ENCODE measurements at regions not wholly inside any gene's neighbourhood (a gene's known extent, or its start where the extent isn't known, plus 50 kb on each side); places are given as distances from the start of the nearest gene placed in this dataset.

DNA sequence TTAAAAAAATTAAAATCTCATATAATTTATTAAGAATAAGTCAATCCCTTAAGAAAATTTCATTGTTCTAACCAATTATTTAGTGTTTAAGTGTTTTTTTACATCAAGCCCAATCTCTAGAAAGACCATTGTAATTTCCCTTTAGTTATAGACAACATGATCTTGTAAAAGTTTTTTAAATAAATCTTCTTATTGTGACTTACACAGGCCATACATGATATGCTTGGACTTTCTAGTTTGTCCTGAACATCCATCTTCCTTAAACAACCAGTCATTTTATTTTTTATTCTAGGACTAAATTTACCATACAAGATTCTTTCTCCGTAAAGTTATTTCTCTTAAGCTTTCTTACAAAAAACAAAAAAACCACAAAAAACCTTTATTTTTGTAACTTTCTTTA lies 126.5 kb upstream of the MAST4 start:
- no peak for DNase-seq

DNA sequence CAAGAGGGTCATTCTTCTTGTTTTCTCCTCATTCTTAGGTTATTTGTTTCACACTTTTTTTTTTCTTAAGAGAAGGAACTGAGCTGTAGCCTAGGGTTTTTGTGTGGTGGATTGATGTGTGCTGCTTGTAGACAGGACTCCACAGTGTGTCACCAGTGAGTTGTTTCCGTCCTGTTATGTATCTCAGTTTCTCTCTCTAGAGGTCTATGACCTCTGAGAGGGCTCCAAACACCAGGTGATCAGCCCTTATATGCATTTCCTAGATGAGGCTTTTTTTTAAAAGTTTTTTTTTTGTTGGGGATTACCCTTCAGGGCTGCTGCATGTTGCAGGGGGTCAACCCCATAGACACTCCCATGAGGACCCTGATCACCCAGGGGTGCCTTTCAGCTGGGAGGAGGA lies 124.2 kb upstream of the MAST4 start:
- DNase-seq, result no peak

DNA sequence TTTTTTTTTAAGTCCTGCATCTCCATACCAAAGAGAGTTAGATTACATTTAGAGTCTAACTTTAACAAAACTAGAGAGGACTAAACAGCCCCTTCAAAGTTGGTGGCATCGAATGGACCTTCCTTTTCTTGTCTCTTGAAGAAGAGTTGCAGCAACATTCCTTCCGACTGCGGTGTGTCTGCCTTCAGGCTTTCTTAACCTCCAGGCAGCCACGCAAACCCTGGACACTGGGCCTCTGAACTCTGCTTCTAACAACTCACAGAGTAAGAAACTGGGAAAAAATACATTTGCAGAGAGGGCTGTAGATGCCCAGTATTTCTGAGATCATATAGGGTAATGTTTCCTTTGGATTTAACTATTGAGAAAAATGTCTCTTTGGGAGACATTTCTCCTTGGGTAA lies 120.5 kb upstream of the MAST4 start:
- DNase-seq, result no peak

DNA sequence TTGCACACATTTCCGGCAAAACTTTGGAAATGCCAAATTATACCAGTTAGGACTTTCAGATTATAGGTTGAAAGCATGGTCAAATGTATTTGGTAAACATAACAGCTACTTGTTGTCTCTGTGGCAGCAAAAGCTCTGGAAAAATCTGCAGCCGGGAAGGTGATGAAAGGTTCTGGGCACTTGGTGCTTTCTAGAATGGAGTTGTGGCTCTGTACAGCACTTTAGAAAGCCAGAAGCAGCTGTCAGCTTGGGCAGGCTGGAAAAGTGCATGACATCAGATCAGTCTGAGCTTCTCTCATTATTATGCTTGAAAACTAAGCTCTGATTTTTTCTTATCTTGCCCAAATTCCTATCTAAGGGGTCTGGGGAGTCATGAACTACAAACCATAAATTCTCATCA lies 118.6 kb upstream of the MAST4 start:
- DNase-seq, result no peak

DNA sequence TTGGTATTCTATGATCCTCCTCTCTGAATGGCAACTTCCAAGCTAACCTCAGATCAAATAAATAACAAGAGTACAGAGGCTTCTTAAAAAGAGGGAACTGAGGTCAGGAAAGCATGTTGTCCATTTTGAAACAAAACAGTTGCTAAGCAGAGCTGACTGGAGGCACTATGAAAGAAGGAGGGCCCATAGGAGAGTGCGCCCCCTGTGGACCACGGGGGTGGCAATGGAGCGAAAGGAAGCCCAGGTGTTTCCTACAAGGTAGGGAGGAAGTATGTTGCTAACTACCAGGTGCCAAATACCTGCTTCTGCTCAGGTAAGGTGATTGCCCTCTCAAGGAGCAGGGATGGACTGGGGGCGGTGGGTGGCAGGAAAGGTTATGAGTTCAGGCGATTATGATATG lies 101.8 kb upstream of the MAST4 start:
- no peak for DNase-seq

DNA sequence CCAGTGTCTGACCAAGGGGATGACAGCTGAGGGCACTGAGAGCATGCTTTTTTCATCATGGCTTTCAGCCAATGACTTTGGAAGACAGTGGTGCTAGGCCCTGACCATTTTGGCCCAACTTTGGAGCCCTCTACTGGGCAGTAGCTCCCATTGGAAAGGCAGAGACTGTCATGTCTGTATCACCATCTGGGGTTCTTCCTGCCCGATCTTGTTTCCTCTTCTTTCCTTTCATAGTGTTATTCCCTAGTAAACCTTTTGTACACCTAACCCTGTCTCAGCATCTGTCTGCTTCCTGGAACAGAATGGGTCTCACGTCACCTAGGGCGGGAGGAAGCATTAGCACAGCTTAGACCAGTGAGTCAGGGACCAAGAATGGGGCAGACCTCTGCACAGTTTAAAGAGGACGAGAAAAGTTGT lies 97.4 kb upstream of the MAST4 start:
- peak in 4 of 51 donors; percentile 1 to 4 (median 2) for DNase-seq

DNA sequence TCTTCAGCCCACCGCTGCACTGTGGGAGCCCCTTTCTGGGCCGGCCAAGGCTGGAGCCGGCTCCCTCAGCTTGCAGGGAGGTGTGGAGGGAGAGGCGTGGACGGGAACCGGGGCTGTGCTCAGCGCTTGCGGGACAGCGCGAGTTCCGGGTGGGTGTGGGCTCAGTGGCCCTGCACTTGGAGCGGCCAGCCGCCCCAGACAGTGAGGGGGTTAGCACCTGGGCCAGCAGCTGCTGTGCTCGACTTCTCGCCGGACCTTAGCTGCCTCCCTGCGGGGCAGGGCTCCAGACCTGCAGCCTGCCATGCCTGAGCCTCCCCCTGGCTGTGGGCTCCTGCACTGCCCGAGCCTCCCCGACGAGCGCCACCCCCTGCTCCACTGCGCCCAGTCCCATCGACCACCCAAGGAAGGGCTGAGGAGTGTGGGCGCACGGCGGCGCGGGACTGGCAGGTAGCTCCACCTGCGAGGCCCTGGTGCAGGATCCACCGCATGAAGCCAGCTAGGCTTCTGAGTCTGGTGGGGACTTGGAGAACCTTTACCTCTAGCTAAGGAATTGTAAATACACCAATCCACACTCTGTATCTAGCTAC lies 92.9 kb upstream of the MAST4 start:
- DNase-seq, result no peak

DNA sequence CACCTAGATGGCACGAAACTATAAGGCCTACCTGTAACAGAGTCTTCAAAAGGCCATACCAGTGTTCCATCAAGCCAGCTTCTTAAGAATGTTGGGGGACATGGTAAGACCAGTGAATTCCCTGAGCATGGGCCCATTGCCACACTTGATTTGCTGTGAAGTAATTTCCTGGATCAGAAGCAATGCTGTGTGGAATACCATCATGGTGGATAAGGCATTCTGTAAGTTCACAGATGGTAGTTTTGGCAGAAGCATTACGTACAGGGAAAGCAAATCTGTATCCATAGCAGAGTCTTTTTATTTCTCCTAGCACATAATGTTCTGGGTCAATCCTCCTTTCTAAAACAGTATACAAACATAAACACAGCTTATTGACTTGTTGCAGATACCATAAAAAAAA lies 89.1 kb upstream of the MAST4 start:
- no peak for DNase-seq

DNA sequence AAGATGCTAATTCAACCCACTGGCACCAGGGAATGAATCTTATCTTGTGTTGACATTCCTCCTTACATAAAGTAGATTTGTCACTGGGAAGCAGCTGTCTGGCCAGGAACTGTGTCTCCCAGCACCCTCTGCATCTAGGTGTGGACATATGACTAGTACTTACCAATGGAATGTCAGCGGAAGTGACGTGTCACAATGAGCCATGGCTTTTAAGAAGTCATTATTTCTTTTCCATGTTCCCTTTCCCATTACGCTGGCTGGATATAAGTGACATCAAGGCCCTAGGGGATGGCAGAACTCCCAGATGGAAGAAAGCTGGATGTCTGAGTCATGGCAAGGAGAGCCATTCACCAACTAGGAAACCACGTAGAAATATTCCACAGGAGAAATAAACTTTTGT lies 84.7 kb upstream of the MAST4 start:
- DNase-seq, result no peak

DNA sequence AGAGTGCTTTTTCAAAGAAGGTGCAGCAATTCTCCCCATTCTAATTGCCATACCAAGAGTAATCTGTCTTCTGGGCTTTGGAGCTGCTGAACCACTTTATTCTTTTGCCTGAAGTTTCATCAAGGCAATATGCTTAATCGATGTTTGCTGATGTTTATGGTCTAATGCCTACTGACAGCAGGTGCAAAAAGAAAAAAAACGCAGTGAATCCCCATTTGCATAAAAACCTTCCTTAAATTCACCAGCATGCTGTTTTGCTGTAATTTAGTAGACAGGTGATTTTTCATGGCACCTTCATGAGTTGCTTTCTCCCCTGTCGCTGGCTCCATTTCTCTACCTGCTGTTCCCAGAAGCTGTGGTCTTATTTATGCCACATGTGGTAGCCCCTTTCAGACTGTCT lies 83.1 kb upstream of the MAST4 start:
- no peak for DNase-seq

DNA sequence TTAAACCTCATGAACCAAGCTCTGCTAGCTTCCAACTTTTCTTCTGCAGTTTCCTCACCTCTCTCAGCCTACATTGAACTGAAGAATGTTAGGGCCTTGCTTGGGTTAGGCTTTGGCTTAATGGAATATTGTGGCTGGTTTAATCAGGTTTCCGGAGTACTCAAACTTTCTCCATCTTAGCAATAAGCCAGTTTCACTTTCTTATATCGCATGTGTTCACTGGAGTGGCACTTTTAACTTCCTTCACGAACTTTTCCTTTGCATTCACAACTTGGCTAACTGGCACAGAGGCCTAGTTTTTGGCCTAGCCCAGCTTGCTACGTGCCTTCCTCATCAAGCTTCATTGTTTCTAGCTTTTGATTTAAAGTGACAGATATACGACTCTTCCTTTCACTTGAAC lies 81.0 kb upstream of the MAST4 start:
- no peak for DNase-seq

DNA sequence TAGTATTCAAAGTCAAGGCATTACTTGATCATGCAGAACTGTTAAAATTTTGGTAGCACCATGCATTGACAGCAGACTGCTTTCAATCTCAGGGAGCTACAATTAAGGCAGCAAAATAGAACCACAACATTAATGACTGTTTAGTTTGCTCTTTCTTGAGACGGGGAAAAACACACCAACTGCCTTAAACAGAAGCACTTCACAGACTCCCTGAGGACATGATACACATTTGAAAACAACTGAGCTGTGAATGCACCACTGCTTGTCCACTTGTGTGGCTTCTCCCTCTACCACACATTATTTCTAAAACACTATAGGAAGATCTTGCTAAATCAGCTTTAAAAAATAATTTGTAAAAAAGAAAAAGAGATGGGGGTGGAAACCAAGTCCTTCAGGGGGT lies 79.6 kb upstream of the MAST4 start:
- DNase-seq, result no peak

DNA sequence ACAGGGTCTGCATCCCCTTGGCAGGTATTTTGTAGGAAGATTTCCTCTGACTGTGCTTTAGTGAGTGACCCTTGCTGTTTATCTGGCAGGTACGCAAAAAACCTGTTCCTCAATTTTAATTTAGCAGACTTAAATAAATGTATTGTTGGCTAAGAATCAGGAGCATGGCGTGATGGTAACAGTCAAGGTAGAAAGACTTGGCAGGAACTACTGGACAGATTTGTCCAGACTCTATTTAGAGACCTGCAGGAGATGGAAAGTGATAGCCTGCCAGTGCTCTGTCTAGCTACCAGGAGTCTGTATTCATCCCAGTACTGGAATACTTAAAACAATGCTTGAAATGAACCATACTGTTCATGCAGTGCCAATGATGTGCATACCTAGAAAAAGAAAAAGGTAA lies 78.8 kb upstream of the MAST4 start:
- DNase-seq, result no peak

DNA sequence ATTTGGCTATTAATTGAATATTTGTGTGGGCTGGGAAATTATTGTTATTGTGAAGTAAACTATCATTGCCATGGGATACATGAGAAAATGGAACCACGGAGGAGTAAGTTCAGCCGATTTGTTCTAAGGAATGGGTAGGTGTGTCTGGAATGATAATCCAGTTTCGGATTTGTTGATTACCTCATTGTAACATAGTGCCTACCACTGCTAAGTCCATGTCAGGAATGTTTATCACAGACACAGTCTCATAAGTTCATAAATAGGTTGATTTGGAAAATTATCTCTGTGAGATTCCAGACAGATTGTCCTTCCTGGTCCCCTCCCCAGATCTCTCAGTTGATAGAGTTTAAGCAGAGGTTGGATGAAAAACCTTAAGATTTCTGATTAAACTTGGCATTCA lies 78.1 kb upstream of the MAST4 start:
- no peak for DNase-seq

DNA sequence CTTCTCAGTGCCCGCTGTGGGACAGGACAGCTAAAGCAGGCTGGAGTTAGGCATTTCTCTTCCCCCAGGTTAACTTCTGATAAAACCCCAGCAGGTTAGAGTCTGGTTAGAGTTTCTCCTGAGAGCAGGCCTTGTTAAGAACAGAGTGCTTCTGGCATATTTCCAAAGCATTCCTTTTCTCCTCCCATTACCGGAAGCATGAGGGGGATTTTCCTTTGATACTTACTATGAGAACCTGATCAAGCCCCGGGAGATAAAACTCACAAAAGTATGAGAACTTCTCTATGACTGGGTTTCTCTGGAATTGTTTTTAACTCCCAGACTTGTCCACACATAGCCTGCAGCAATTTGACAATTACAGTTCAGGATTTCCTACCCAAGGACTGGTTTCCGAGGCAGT lies 77.4 kb upstream of the MAST4 start:
- no peak for DNase-seq

DNA sequence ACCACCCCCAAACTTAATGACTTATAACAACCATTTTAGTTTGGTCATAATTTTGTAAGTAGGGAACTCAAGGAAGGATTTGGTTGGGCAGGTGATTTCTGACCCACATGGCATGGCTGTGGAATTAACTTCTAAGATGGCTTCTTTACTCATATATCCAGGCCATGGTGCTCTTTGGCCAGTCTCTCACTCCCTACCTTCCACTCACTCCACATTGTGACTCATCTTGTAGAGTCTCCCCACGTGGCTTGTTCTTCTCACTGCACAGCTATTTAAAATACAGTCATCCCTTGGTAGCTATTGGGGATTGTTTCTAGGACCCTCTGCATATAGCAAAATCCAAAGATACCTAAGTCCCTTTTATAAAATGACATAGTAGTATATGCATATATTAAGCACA lies 76.6 kb upstream of the MAST4 start:
- no peak for DNase-seq

DNA sequence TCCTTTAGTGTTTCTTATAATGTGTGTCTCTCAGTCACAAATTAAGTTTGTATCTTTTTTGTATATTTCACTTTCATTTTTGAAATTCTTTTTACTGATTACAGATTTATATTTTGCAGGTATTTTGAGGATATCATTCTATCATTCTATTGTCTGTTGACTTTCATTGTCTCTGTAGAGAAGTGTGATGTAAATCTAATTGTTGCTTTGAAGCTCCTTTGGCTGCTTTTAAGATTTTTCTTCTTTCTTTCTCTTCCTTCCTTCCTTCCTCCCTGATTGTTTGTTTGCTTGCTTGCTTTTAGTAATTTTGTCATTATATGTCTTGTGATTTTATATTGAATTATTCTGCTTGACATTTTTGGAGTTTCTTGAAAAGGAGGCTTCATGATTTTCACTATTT lies 75.3 kb upstream of the MAST4 start:
- no peak for DNase-seq

DNA sequence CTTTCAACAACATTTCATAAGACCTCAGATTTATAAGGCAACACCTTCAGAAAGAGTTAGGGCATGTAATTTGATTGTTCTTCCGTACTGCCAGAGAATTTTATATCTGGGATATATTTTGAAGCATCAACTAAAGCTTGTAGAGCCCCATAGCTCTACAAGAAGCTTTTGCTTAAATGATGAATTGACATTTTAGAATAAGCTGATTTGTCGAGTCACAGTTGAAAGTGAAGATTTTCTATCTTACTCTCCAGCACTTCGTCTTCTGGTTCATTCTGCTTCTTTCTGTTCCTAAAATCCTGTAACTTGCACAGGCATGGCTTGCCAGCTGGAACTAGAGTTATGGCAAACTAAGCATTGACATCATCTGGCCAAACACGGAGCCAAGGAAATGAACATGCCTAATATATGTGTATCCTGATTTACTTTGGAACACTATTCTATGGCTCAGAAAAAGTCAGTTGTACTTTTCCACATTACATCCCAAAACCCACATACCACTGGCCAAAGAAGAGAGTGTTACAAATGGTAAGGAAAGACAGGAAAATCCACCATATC lies 68.6 kb upstream of the MAST4 start:
- no peak for DNase-seq

DNA sequence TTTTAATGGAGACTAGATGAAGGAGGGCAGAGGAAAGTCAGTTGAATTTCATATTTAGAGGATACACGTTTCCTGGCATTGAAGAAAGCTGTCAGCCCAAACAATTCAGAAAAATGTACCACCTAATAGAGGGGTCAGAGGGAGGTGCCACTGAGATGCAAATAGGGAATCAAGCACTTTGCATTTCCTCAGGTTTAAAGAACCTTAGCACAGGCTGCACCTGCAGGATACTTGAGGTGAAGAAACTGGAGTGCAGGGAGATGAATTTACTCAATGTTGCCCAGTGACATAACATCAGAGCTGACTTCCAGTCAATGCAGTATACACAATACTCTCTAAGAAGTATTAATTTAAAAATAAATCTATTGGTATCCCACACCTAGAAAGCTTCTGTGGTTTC lies 67.0 kb upstream of the MAST4 start:
- DNase-seq, result no peak

DNA sequence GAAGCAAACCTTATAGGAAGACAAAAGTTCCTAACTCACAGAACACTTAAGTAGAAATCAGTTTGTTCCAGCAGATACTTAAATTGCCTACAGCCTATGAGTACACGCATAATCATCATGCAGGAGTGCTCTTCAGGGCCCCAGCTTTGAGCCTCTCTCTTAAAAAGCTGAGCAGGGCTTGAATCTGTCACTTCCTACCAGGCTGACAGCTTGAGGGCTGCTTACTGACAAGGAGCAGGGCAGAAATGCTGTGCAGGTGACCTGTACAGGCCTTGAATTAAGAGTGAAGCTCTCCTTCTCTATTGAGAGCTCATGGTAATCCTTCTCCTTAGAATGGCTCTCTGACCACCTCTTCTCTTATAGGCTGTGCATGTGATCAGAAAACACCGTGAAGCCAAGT lies 66.5 kb upstream of the MAST4 start:
- DNase-seq, result no peak

DNA sequence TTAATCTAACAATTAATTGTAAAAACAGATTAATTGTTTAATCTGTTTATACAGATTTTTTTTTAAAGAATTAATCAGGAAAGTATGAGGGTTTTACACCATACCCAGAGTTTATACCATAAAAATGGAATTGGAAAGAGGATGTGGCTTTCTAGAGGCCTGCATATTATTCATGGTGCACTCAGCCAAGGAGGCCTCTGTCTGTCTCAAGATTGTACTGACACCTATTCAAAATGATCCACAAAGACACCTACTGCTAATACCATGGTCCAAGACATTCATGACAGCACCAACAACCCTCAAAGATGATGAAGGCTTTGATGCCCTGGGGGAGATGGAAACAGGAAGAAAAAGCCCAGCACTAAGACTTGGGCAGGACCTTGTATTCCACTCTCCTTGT lies 58.1 kb upstream of the MAST4 start:
- DNase-seq, result no peak

DNA sequence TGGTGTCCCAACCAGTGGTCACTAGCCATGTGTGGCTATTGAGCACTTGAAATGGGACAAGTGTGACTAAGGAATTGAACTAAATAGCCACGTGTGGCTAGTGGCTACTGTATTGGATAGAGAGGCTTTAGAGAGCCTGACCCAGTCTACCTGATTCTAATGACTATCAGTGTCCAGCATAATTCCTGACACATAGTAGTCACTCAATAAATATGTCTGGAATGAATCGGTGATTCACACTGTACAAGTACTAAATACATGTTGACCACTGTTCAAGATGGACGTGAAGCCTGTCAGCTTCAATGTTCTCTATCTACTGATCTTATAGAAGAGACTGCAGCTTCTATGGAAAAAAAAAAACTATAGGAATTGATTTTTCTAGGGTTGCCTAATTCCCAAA lies 57.7 kb upstream of the MAST4 start:
- no peak for DNase-seq

DNA sequence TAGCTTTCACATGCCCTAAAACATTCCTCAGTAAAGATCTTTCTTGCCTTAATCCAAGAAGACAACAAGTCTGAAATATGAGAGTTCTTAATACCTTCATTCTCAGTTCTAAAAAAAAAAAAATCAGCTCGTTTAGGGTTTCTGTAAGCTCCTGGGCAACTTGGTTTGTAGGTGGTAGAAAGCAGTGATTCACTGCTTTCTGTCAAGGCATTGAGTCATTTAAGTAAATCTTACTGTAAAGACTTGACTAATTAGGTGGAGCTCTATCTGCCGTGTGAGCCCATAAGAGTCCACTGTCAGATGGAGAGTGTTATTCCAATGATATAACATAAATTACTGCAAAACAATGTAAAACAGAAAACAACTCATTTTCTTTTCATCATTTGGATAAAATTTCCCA lies 56.1 kb upstream of the MAST4 start:
- DNase-seq, result no peak

DNA sequence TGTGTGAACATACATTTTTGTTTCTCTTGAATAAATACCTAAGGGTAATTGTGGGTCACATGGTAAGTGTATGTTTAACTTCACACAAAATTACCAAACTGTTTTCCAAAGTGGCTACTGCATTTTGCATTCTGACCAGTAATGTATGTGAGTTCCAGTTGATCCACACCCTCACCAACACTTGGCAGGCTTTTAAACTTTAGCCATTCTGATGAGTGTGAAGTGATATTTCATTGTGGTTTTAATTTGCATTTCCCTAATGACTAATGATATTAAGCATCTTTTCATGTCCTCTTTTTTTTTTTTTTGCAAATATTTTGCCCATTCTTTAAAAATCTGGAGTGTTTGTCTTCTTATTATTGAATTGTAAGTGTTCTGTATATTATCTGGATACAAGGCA lies 53.5 kb upstream of the MAST4 start:
- no peak for DNase-seq
